Lung (tissue), 11 donors: ENCODE measurements at regions not wholly inside any gene's neighbourhood (a gene's known extent, or its start where the extent isn't known, plus 50 kb on each side); places are given as distances from the start of the nearest gene placed in this dataset.
"Not testable (repeated sequence)": the region's sequence is repeated elsewhere in the genome, so short reads cannot be mapped to it uniquely, and the experiment has no call there.

Experiments
- ATAC-seq: fragments of 200-7000 bp; cut with Tn5 transposase; one replicate; pipeline ENCODE4 v1.9.1; 2020; ENCODE audit warnings: moderate number of reproducible peaks; ENCODE audit not compliant: insufficient read depth, low FRiP score
- DNase-seq, 3 donors: peaks; one replicate each; pipeline ENCODE4 v3.0.0-alpha.2; 2013 to 2017
- H3K27ac ChIP-seq, 2 donors: one replicate each; pipeline ENCODE4 v1.5.1; 2013; ENCODE audit warnings: mild to moderate bottlenecking in 2 of 2, moderate library complexity in 2 of 2, control low read depth in 1 of 2, inconsistent platforms in 1 of 2, low read depth in 1 of 2, low read length in 1 of 2
- H3K27me3 ChIP-seq, 3 donors: one replicate each; pipeline ENCODE4 v1.5.1; 2013; ENCODE audit warnings: low read length in 2 of 3; ENCODE audit not compliant: control insufficient read depth in 3 of 3, insufficient read depth in 3 of 3
- H3K36me3 ChIP-seq, 4 donors: one replicate each; pipeline ENCODE4 v1.5.1; 2013; ENCODE audit warnings: low read length in 4 of 4, mild to moderate bottlenecking in 1 of 4, moderate library complexity in 1 of 4; ENCODE audit not compliant: control insufficient read depth in 4 of 4, insufficient read depth in 4 of 4
- H3K4me1 ChIP-seq, 5 donors: one replicate each; pipeline ENCODE4 v1.5.1; 2013; ENCODE audit warnings: low read length in 5 of 5, mild to moderate bottlenecking in 2 of 5, moderate library complexity in 1 of 5; ENCODE audit not compliant: control insufficient read depth in 5 of 5, insufficient read depth in 5 of 5
- H3K4me3 ChIP-seq: one replicate; pipeline ENCODE4 v1.5.1; 2013; ENCODE audit warnings: mild to moderate bottlenecking, control low read depth, moderate library complexity
- H3K9ac ChIP-seq, 2 donors: one replicate each; pipeline ENCODE4 v1.5.1; 2013; ENCODE audit warnings: low read length in 2 of 2, control low read depth in 1 of 2; ENCODE audit not compliant: insufficient read depth in 1 of 2
- H3K9me3 ChIP-seq, 4 donors: one replicate each; pipeline ENCODE4 v1.5.1; 2013; ENCODE audit warnings: low read length in 3 of 4, mild to moderate bottlenecking in 1 of 4, moderate library complexity in 1 of 4; ENCODE audit not compliant: control insufficient read depth in 4 of 4, insufficient read depth in 3 of 4
- WGBS, 2 donors: extraction: QIAGEN DNeasy Blood & Tissue Kit; methylation state at CpG; one replicate each; pipeline ENCODE4 v1.1.7; 2013; 5-methylcytosine and 5-hydroxymethylcytosine counted together
- TF ChIP-seq, protein P1 (sequence below): IDR thresholded peaks from 2 replicates; pipeline ENCODE4 v1.5.1; 2012; ENCODE audit warnings: mild to moderate bottlenecking; ENCODE audit errors: control extremely low read depth, extremely low read depth
- donor health status: control.
- donor health status: control.
- donor health status: Bipolar disorder and iron deficiency.
- donor health status: healthy.
- donor health status: DM: yes; HTN: yes; CAD: no.

DNA sequence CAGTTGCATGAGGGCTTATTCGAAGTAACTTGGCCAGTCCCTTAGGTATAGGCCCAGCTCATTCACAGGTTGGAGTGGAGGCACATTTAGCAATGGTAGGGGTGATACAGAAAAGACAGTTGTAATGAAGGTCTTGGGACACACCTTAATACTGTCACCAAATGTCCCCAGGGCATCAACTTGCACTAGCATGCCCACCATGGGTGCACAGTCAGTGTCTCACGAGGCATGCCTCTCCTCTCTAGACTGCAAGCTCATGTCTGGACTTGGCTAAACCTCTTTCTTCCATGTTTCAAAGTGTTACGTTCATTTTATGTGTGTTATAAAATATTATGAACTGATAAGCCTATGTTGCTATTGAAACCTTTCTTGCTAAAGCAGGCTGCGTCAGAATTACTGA lies 124.0 kb upstream of the ECI2 start:
- no peak overlapping the region for H3K9ac ChIP-seq
- DNase-seq (no peak), ATAC-seq (no peak)
- no peak overlapping the region for H3K4me3 ChIP-seq
- 83 to 86% methylated on average over 4 of the region's 4 CpGs for WGBS, 2 donors
- H3K4me1 ChIP-seq, result peaks cover 0 to 4% (median under 1%) of the 10 kb centered on the region in 5 donors
- TF ChIP-seq, protein P1, sequence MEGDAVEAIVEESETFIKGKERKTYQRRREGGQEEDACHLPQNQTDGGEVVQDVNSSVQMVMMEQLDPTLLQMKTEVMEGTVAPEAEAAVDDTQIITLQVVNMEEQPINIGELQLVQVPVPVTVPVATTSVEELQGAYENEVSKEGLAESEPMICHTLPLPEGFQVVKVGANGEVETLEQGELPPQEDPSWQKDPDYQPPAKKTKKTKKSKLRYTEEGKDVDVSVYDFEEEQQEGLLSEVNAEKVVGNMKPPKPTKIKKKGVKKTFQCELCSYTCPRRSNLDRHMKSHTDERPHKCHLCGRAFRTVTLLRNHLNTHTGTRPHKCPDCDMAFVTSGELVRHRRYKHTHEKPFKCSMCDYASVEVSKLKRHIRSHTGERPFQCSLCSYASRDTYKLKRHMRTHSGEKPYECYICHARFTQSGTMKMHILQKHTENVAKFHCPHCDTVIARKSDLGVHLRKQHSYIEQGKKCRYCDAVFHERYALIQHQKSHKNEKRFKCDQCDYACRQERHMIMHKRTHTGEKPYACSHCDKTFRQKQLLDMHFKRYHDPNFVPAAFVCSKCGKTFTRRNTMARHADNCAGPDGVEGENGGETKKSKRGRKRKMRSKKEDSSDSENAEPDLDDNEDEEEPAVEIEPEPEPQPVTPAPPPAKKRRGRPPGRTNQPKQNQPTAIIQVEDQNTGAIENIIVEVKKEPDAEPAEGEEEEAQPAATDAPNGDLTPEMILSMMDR, result no peak
- no peaks in the 10 kb centered on the region for H3K9me3 ChIP-seq
- no peaks in the 10 kb centered on the region for H3K27me3 ChIP-seq
- no peaks in the 10 kb centered on the region for H3K36me3 ChIP-seq
- no peak overlapping the region for H3K27ac ChIP-seq

DNA sequence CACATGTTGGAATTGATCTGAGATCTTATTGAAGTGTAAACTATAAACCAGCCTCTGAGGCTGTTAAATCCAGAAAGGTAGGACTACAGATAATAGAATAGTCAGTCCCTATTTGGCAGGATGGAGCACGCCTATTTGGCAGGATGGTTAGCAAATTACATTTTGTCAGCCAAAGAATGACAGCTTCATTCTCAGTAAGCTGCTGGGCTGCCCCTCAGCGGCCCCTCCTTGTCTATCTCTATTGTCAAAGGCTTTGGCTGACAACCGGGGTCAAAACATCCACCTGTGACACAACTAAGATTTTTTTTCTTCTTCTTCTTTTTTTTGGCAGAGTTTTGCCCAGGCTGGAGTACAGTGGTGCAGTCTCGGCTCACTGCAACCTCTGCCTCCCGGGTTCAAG lies 123.4 kb upstream of the ECI2 start:
- DNase-seq (no peak), ATAC-seq (no peak)
- H3K9me3 ChIP-seq, result no peaks in the 10 kb centered on the region
- TF ChIP-seq, protein P1, result no peak
- WGBS, 2 donors, result 69 to 74% methylated on average over 5 of the region's 5 CpGs
- no peak overlapping the region for H3K9ac ChIP-seq
- peaks cover 1 to 7% (median 4%) of the 10 kb centered on the region in 5 donors for H3K4me1 ChIP-seq
- H3K4me3 ChIP-seq, result no peak overlapping the region
- H3K27me3 ChIP-seq, result no peaks in the 10 kb centered on the region
- H3K36me3 ChIP-seq, result no peaks in the 10 kb centered on the region
- H3K27ac ChIP-seq, result no peak overlapping the region

DNA sequence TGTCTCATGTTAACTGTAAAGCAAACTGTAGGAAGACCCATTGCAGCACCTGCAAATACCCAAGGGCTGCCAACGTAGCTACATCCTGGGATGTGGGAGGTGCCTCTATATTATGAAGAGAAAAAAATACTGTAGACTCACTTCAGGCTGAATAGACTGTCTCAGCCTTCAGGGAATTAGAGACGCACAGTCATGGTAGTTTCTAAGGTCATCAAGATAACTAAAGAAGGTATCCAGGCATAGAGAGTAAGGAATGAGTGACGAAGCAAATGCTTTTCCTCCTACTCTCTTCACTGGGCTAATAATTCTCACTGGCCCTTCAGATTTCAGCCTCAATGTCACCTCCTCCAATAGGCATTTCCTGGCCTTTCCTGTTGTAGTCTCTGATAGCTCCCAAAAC lies 121.6 kb upstream of the ECI2 start:
- H3K9me3 ChIP-seq, result no peaks in the 10 kb centered on the region
- H3K27me3 ChIP-seq, result no peaks in the 10 kb centered on the region
- no peak overlapping the region for H3K9ac ChIP-seq
- no peak for DNase-seq
- H3K4me1 ChIP-seq, result peaks cover 3 to 11% (median 9%) of the 10 kb centered on the region in 5 donors
- TF ChIP-seq, protein P1, result no peak
- no peak for ATAC-seq
- H3K4me3 ChIP-seq, result no peak overlapping the region
- no peaks in the 10 kb centered on the region for H3K36me3 ChIP-seq
- H3K27ac ChIP-seq, result no peak overlapping the region
- WGBS, 2 donors, result 89 to 90% methylated on average over 3 of the region's 3 CpGs

DNA sequence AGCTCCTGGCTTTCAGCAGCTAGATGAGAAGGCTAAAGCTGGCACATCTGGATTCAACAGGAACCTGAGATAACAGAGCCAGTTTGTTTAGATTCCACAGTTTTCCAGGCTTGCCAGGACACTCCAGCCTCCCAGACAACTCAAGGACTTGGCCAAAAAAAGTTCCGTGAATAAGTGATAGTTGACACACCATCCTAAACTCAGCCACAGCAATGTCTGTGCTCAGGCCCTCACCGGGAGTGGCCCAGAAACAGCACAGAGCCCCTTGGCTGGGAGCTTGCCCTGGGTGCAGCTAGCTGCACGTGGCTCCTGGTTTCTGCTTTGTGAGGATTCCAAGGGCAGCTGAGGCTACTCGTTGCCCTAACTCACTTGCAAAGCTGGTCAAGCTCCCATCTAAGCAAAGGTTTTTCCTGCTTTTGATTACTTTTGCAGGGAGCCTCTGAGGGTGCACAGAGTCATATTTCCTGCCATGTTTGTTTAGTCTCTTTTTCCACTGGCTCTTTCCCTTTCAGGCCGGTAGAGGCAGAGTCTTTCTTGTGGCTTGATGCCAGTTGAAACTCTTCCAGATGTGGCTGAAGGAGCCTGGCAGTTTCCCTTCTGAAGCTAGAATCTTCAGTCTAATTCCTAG lies 118.3 kb upstream of the ECI2 start:
- peak; percentile 79 to 93 (median 89) for DNase-seq
- no peak for ATAC-seq
- H3K27ac ChIP-seq, result peak overlapping the region; percentile 22 to 53
- H3K9me3 ChIP-seq, result no peaks in the 10 kb centered on the region
- TF ChIP-seq, protein P1, result peak; percentile 18
- no peaks in the 10 kb centered on the region for H3K27me3 ChIP-seq
- no peaks in the 10 kb centered on the region for H3K36me3 ChIP-seq
- peaks cover 3 to 11% (median 9%) of the 10 kb centered on the region in 5 donors for H3K4me1 ChIP-seq
- H3K4me3 ChIP-seq, result no peak overlapping the region
- WGBS, 2 donors, result 29 to 51% methylated on average over 5 of the region's 5 CpGs
- no peak overlapping the region for H3K9ac ChIP-seq

DNA sequence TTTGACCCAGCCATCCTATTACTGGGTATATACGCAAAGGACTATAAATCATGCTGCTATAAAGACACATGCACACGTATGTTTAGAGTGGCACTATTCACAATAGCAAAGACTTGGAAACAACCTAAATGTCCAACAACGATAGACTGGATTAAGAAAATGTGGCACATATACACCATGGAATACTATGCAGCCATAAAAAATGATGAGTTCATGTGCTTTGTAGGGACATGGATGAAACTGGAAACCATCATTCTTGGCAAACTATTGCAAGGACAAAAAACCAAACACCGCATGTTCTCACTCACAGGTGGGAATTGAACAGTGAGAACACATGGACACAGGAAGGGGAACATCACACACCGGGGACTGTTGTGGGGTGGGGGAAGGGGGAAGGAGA lies 117.1 kb upstream of the ECI2 start:
- not testable (repeated sequence) for H3K27me3 ChIP-seq, H3K36me3 ChIP-seq, H3K4me3 ChIP-seq, ATAC-seq, DNase-seq, H3K9ac ChIP-seq, H3K27ac ChIP-seq, H3K9me3 ChIP-seq
- 88 to 95% methylated on average over 5 of the region's 5 CpGs for WGBS, 2 donors
- peaks cover 3 to 11% (median 7%) of the 10 kb centered on the region in 5 donors for H3K4me1 ChIP-seq
